SKM-1 treated with dmso at 0.1 percent for 144 hours (cell line): ENCODE measurements at regions not wholly inside any gene's neighbourhood (a gene's known extent, or its start where the extent isn't known, plus 50 kb on each side); places are given as distances from the start of the nearest gene placed in this dataset.
"Not testable (repeated sequence)": the region's sequence is repeated elsewhere in the genome, so short reads cannot be mapped to it uniquely, and the experiment has no call there.

Experiments used
- DNase-seq: peaks from one replicate; lab custom pipeline; 2025; ENCODE audit not compliant: unreplicated experiment; lab: John Stamatoyannopoulos, UW

DNA sequence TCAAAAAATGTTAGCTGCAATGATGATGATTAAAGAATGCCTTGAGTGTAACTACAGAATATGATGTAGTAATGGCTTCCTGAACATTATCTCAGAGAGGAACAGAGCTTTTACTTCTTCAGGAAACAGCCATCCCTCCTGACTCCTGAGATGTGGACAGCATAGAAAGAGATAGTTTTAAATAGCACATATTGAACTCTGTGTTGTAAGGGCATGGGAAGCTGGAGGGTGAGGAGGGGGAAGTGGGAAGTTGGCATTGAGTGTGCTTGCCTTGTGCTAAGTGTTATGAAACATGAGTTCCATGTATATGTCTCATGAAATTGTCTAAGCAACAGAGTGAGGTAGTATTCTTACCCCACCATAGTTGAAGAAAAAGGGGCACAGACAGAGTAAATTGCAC is 161.5 kb upstream of the SLC28A3 start:
- DNase-seq, result peak; percentile 58

DNA sequence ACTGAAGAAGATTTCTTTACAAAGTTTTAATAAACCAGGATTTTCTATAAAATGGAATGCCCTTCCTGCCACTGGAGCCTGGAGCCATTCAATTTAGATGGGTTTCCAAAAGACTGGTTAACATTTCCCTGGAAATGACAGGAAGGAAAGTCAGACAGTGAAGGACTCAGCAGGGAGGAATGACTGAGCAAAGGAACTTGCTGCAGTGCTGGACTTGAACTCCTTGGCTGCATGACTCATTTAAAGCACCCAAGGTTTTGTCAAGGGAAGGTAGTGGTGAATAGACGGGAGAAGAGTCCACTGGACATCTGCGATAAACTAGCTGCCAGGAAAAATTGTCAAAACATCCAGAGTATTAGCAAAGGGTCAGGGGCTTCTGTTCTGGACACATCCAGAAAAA is 163.8 kb upstream of the SLC28A3 start:
- no peak for DNase-seq

DNA sequence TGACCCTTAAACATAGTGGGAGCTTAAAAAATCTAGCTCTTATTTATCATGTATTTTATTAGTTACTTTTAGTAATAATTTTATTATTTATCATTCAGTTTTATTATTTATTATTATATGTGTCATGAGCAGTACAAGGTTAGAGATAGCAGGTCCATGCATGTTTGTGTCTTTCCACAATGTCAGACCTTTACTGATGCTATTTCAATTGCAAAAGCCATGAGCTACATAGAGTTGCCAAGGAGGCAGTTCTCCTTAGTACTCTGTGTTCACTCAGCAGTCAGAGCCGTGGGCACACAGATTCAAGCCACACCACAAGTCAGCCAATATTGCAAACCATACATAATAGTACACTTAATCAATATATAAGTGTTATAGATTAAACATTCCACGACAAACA is 157.9 kb upstream of the NTRK2 start:
- DNase-seq, result no peak

- DNase-seq, result no peak
Observed at GRCh38 chr9:84512493-84512892, 157.0 kb upstream of the NTRK2 start.

DNA sequence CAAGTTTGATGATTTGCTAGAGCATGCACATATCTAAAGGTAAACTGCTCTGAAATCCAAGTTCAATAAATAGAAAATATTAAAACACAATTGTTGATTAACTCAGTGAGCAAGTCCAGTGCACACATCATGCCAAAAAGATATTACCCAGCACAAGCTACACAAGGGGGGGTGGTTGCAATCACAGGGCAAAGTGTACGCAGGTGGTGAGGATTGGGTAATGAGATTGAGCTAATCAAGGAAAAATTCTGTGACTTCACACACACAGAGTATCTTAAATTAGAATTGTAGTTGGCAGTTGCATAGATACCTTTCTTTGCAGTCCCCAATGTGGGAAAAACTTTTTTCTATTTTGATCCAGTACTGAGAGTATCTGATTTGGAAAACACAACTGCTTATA is 156.1 kb upstream of the NTRK2 start:
- no peak for DNase-seq

- no peak for DNase-seq
Observed at GRCh38 chr9:84513979-84514378, 155.6 kb upstream of the NTRK2 start.

DNA sequence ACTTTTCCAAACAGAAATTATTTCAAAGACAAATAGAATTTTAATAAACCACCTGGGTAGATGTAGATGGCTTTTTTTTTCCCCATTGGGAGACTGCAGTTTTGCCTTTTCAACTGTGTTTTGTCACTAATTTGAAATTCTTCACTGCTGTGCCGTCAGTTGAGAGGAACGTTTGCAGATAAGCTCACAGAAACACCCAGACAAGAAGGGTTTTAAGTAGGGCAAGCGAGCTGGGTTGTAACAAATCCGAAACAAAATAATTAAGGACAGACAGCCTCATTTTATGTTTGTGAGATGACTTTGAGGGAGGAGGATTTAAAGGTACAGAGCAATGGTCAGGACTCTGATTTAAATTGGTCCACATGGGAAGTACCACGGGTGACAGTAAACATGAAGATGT is 155.1 kb upstream of the NTRK2 start:
- no peak for DNase-seq

- DNase-seq, result no peak
Observed at GRCh38 chr9:84517026-84517425, 152.5 kb upstream of the NTRK2 start.

GRCh38 chr9:84519413-84519812 is 150.1 kb upstream of the NTRK2 start:
- no peak for DNase-seq

- no peak for DNase-seq
Observed at GRCh38 chr9:84521208-84521607, 148.3 kb upstream of the NTRK2 start.

GRCh38 chr9:84526211-84526610 is 143.3 kb upstream of the NTRK2 start:
- DNase-seq, result not testable (repeated sequence)

- not testable (repeated sequence) for DNase-seq
Observed at GRCh38 chr9:84527060-84527720, 142.3 kb upstream of the NTRK2 start.

GRCh38 chr9:84535973-84536372 is 133.6 kb upstream of the NTRK2 start:
- not testable (repeated sequence) for DNase-seq

- no peak for DNase-seq
Observed at GRCh38 chr9:84538879-84539278, 130.7 kb upstream of the NTRK2 start.

- no peak for DNase-seq
Observed at GRCh38 chr9:84542554-84542953, 127.0 kb upstream of the NTRK2 start.

- DNase-seq, result no peak
Observed at GRCh38 chr9:84554069-84554664, 115.4 kb upstream of the NTRK2 start.

- no peak for DNase-seq
Observed at GRCh38 chr9:84556556-84556955, 113.0 kb upstream of the NTRK2 start.

DNA sequence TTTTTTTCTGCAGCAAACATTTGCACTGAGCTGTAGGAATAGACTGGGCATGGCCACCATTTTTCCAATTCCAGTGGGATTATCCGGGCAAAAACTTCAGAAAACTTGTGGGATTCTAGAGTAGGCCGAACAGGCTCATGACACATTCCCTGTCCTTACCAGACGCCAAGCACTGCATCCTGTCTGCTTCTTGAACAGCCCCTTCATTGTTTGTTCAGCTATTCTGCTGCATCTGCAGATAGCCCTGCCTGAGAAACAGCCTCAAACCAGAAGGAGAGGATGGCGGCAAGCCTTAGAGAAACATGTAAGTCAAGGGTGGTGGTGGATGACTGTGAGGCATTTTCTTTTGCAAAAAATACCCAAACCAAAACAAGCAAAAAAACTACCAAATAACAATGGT is 111.8 kb upstream of the NTRK2 start:
- DNase-seq, result no peak

DNA sequence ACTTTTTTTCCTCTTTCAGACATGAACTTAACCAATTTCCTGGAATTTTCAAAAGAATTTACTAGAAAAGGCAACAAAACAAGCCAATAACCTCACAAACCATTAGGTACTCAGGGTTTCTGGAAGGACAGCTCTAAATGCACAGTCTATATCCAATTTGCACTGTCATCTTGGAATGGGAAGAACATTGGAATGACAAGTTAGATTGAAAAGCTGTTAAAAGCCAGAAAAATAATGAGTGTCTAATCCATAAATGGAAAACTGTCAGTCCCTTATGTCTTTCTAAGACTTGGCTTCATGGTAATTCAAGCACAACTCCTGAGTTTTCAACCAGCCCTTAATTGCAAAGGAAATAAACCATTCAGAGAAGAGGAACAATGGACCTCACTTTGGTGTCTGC is 105.8 kb upstream of the NTRK2 start:
- DNase-seq, result no peak

DNA sequence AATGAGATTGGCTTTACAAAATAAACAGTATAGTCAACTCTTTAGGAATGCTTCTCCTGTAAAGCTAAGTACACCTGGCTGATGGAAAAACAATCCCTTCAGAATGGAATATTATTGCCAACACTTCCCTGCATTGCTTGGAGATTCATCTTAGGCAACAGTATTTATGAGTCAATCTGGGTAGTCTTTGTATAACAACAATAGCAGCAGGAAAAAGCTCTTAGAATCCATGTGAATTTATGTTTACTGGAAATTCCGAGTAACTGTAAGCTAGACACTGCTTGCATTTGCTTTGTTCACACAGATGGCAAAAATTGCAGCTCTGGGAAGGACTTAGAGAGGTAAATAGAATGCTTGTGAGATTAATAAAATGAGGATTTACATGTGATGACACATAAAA is 101.7 kb upstream of the NTRK2 start:
- DNase-seq, result no peak

DNA sequence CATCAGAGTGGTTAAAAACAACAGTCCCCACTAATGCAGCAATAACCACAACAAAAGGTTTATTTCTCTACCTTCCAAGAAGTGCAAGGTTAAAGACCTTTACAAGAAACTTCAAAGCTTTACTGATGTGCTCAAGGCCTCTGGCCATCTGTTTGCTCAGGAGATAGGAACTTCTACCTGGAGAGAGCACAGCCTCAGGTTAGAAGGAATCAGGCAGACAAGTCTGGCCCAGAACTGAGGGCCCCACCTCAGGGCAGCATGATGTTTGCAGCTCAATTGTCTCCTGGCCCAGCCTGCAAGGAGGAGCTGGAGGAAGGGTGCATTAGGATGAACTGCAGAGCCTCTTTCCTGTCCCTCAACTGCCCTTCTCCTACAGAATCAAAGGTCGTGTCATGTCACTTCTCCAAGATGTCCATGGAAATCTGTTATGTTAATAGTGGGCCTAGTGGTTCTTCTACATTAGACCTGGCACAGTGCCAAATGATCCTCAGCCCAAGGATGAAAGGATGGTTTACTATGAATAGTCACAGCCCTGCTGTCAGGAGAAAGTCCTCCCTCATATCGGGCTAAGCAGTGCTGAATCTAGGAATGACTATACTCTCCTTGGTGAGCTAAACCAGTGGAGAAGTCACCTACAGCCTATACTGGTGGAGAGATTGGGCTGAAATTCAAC is 98.9 kb upstream of the NTRK2 start:
- no peak for DNase-seq

GRCh38 chr9:84573083-84573482 is 96.4 kb upstream of the NTRK2 start:
- DNase-seq, result no peak

DNA sequence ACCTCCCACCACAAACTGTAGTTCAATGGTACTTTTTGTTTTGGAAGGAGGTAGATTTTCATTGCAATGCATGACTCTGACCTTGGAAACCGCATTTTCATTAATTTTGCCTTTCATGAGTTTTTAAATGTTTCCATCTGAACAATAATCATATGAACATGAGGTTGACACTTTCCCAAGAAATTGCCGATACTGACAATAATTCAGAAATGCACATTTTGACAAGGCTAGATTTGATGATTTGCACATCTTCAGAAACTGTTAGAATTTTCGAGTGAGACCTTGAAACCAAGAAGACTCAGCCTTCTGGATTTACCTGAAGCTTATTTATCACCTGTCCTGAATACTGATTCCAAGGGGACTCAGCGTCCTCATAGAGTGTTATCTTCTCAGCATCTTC is 93.8 kb upstream of the NTRK2 start:
- DNase-seq, result no peak
